ENCODE measurements at regions not wholly inside any gene's neighbourhood (a gene's known extent, or its start where the extent isn't known, plus 50 kb on each side); places are given as distances from the start of the nearest gene placed in this dataset.

DNA sequence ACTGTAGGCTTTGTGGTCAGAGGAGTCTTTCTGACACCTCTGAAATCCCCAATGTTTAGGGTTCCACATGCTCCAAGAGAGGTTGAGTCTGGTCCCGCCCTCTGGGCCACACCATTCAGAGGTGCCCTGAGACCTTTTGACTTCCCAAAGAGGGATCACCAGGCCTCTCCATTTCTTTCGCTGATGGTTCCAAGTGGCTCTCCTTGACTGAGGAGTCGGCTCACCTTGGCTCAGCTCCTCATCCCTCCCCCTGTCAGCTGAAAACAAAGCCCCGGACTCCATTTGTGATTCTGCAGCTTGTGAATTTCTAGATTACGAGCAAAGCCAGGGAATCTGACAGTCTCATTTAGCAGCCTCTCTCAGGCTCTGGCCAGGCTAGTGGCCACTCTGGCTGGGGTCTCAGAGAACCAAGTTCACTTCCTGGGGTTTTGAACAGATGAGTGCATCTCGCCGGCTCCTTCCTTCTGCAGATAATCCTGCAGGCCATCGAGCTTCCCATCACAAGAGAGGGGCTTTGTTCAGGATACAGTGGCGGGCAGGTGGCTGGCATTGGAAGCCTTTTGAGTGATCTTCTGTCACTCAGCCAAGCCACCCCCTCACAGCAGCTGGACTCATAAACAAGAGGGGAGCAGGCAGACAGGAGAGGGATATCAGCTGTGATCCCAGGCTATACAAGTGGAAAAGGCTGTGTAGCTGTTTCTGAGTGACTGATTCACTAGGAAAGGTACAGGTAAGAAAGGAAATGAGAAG lies 102.9 kb downstream of the TRIM29 start:
- ATAC-seq (ENCODE audit: poor library complexity) (no peak), DNase-seq (no peak)
- intact Hi-C loops (cut with DNase I), result no loop called here

DNA sequence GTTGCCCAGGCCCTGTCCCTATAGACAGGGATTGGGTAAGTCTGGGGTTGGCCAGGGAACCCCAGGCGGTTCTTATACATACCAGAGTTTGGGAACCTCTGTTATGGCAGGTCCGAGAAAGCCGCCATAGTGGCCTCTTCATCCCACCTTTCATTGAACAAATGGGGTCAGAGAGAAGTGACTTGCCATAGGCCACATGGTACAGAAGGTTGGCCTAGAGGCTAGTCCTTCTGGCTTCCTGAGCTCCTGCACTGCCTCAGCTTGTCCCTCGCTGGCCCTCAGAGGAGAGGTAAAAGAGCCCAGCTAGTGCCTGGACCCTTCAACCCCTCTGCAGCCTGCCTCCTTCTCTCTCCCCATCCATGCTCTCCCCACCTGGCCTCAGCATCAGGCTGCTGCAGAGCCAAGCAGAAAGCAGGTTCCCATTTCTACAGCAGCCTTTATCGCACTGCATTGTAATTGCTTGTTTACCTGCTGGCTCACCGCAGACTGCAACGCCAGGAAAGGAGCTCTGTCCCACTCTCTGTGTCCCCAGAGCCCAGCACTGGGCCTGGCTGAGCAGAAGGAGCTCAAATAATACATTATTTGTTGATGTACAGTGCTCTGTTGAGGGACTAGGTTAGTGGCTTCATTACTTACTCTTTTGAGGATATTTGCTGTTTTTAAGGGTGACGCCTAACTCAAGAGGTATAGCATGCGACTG lies 103.6 kb downstream of the TRIM29 start:
- ATAC-seq (ENCODE audit: poor library complexity) (no peak), DNase-seq (no peak)
- intact Hi-C loops (cut with DNase I), result no loop called here

DNA sequence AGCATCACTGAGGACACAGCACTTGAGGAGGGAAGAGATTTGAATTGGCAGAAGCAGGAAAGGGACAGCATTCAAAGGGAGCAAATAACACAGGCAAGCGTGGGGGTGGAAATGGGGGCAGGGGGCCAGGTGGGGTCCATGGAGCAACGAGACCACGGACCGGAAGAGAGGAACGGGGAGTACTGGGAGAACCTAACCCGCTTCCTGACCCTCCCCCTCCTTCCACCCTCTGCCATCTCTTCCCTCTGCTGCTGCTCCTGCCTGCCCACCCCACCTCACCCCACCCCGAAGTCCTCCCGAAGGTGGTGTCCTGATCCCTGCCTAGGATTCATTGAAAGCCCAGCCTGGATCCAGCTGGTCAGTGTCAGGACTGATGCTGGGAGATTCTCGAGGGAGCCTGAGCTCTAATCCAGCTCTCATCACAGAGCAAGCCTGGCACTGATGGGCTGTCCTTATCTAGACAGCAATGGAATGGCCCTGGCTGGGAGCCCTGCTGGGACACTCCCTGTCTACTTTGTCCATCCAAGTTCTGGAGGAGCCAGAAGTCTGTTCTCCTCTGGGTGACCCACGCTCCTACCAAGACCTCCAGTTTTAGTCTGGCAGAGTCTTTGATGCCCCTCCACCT lies 105.0 kb downstream of the TRIM29 start:
- peak; percentile 57 for DNase-seq
- peak; percentile 53 for ATAC-seq (ENCODE audit: poor library complexity)
- intact Hi-C loops (cut with DNase I), result no loop called here

DNA sequence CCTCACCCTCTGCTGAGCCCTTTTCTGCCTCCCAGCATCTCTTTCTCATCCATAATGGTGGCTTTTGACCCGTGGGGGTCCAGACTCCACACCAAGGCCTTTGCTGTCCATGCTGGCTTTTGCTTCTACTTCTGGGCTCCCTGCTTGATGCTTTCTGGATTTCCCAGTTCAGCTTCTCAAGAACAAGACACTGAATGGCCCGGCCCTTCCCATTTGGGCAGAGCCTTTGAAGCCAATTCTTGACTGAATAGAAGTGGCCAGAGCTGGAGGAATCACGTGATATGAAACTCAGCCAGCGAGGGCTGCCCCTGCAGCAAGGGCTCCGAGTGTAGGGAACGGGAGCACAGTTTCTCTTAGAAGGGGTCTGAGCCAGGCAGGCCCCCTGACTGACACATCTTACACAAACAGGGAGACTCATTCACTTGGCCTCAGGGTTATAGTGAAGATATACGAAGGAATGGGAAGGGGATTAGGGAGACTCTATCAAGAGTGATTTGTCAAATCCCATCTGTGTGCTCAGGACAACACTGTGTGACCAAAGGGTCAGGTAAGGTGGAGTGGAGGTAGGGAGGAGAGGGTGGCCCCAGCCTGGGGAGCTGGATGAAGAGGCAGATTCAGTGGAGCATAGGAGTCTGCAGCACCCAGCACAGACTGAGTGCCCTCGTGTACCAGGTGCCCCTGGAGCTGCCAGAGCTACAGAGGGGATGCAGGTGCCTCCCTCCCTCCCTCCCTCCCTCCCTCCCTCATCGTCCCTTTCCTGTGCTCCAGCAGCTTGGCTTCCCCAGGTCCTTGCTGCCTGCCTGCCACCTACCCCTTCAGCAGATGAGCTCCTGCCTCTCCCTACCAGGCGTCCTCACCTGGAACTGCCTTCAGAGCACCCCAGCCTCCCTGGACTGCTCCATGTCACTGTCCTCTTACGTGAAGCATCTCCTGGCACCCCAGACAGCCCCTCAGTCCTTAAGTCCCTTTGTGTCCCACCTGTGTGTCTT lies 106.0 kb downstream of the TRIM29 start:
- intact Hi-C loops (cut with DNase I), result no loop called here
- no peak for ATAC-seq (ENCODE audit: poor library complexity)
- no peak for DNase-seq

DNA sequence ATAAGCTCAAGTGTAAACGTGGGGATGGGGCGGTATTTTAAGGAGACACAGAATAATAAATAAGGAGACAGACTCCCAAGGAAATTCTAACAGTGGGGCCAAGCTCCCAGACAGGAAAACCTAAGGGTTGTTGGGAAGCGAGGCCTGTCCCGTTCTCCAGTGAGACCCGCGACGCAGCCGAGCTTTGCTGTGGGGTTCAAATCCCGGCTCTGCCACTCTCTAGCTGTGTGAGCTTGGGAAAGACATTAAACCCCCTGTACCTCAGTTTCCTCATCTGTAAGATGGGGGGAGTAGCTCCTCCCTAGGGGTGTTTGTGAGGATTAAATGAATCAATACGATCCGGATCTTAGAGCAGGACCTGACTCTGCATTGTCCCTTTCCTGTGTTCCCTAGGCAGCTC lies 106.8 kb downstream of the TRIM29 start:
- ATAC-seq (ENCODE audit: poor library complexity), result no peak
- DNase-seq, result no peak
- intact Hi-C loops (cut with DNase I), result no loop called here

DNA sequence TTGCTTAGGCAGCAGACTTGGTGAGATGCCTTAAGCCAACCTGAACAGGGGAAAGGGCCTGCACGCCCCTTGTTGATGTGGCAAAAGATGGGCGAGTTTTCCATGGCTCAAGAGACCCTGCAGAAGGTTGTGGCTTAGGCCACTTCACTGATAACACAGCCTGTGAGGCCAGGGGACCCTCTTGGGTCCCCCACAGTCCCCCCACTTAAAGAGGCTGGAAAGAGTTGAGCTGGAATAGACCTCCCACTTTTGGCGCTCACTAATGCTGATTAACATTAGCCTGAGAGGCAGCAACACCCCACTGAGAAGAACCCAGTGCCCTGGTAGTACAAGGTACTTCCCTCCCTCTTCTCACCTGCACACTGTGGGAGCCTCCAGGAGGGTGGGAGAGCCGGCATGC lies 107.5 kb downstream of the TRIM29 start:
- DNase-seq (no peak), ATAC-seq (ENCODE audit: poor library complexity) (no peak)

DNA sequence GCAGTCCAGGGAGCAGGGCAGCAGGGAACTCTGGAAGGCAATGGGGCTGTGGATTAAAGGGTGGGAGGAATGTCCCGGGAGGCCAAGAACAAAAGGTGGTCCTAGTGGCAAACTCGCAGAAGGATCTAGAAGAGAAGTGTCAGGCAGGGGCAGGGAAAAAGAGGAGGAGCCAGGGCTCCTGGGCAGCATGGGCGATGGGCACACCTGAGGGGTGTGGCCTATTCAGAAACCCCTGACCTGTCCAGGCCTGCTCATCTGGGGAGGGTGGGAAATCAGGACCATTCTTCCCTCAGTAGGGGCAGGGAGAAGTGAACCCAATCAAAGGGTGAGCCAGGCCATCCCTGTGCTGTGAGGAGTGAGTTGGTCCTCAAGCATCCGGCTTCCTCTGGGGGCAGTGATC lies 108.6 kb downstream of the TRIM29 start:
- no peak for DNase-seq
- ATAC-seq (ENCODE audit: poor library complexity), result no peak
- intact Hi-C loops (cut with DNase I), result no loop called here

More for the DNA sequence above, 107.5 kb downstream of the TRIM29 start:
- intact Hi-C loops (cut with DNase I), result no loop called here

DNA sequence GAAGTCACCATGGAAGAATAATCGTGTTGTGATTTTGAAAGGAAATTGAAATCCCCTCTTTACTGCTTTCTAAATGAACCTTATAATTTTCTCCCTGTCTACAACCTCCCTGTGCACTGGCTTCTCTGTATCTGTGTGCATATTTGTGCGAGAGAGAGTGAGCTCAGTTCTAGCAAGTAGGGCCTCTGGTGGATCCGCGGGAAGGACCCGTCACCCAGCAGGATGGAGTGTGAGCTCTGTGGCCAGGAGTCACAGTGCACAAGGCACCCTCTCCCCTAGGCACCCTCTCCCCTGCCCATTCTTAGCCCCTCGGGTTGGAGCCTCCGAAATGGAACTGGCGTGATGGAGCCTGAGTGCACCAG lies 109.0 kb downstream of the TRIM29 start:
- DNase-seq, result no peak
- ATAC-seq (ENCODE audit: poor library complexity), result no peak

DNA sequence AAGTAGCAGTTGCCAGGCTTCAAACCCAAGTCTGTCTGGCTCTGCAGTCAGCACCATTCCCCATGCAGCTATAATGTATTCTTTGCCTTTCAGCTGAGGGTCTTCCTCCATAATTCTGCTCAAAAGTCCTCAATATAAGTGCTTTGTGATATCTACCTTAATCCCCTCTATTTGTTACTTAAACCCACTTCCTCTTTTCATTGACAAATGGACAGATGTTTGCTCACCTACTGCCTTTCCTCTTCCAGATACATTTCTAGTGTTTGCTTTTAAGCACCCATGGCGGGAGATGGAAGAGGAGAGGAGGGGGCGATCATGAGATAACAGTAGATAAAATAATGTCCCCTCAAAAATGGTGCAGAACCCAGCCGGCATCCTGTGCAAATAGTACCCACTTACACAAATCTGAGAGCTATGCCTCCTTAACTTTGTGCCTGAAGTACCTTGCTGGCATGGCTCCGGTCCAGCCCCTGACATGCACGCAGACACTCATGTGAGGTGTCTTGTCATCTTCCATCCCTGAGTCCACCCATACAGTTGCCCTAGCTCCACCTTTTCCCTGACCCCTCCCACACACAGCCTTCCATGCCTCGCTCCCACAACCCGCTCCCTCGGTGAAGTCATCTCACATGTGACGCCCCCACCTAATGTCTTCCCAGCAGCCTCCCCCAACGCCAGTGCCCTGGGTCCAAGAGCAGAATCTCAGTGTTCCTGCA lies 109.6 kb downstream of the TRIM29 start:
- intact Hi-C loops (cut with DNase I), result no loop called here
- no peak for DNase-seq
- no peak for ATAC-seq (ENCODE audit: poor library complexity)

More for the DNA sequence above, 109.0 kb downstream of the TRIM29 start:
- intact Hi-C loops (cut with DNase I), result no loop called here

DNA sequence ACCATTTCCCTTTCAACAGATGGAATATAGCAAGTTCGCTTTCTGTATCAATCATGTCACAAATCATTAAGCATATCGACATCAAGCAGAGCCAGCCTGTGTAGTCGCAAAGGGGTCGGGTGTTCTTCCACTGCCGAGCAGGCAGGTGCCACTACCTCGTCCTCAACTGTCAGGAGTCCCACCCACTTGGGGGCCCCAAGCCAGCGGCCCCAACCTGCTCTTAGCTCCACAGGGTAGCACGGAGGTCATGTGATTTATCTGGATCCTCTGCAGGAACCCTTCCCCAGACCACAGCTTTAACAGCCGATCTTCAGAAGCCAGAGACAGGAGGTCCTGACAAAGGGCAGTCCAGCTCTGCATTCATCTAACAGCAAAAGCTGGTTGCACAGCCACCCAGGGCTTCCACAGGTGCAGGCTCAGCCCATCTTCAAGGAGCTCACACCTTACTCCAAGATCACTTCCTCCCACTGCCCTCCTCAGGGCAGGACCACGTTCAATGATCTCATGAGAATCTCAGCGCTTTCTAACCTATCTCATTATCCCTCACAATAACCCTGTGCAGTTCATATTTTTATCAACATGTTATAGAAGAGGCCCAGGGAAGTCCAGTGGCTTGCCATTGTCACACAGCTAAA lies 110.2 kb downstream of the TRIM29 start:
- DNase-seq, result no peak
- intact Hi-C loops (cut with DNase I), result no loop called here
- ATAC-seq (ENCODE audit: poor library complexity), result no peak

DNA sequence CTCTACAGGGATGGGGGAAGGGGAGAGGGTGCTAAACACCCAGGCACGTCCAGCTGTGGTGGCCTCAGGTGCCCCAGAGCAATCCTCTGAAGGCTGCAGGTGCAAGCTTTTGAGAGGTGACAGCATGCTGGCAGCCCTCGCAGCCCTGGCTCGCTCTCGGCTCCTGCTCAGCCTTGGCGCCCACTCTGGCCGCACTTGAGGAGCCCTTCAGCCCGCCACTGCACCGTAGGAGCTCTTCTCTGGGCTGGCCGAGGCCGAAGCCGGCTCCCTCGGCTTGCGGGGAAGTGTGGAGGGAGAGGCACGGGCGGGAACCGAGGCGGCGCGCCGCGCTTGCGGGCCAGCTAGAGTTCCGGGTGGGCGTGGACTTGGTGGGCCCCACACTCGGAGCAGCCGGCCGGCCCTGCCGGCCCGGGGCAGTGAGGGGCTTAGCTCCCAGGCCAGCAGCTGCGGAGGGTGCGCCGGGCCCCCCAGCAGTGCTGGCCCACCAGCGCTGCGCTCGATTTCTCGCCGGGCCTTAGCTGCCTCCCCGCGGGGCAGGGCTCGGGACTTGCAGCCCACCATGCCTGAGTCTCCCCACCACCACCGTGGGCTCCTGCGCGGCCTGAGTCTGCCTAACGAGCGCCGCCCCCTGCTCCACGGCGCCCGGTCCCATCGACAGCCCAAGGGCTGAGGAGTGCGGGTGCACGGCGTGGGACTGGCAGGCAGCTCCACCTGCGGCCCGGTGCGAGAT lies 112.1 kb downstream of the TRIM29 start:
- intact Hi-C loops (cut with DNase I), result no loop called here
- ATAC-seq (ENCODE audit: poor library complexity) (no peak), DNase-seq (no peak)

DNA sequence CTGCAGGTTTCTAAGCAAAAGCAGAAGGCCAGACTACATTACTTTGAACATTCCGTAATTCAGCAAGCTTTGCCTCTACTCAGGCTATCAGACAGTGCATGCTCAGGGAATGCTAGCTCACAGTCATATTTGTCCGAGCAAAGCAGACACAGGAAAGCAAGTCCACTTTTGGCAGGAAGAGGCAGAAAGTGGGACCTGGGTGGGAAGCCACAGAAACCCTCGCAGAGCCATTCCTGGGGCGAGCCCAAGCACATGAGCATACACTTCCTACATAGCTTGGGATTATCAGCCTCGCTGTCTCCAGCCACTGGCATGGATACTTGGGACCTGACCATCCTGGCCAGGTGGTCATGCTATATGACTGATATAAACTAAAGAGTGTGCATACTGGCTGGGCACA lies 113.3 kb downstream of the TRIM29 start:
- ATAC-seq (ENCODE audit: poor library complexity) (no peak), DNase-seq (no peak)
- intact Hi-C loops (cut with DNase I), result no loop called here

DNA sequence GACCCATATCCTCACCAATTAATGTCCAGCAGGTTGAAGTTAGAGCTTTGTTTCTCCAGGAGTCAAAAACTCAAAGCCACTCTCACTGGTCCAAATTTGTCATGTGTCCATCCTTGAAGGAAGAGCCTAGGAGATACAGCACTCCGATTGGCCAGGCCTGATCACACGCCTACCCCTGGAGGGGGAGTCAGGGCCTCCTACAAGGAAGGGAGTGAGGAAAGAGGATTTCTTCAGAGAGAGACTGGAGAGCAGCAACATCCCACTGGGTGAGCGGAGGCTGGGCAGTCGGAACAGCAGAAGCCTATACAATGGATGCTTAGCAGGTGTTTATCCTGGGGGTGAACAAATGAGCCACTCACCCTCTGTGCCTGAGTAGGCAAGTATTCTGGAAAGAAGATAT lies 113.9 kb downstream of the TRIM29 start:
- DNase-seq (no peak), ATAC-seq (ENCODE audit: poor library complexity) (no peak)
- intact Hi-C loops (cut with DNase I), result no loop called here

DNA sequence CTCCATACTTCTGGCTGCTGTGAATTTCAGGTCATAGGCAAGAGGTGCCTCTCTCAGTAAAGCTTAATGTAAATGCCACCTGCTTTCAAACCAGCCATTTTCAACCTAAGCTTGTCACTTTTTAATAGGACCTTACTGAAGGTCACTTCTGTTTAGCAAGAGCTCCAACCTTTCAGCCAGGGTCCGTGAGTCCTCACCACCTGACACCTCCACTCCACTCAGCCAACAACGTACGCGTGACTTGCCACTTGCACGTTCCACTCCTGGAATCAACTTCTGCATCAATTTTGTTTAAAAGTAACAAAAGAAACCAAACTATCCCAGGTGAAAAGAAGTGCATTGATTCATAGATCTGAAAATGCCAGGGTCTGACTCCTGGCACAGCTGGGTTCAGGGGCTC lies 114.4 kb downstream of the TRIM29 start:
- intact Hi-C loops (cut with DNase I), result no loop called here
- no peak for ATAC-seq (ENCODE audit: poor library complexity)
- no peak for DNase-seq

DNA sequence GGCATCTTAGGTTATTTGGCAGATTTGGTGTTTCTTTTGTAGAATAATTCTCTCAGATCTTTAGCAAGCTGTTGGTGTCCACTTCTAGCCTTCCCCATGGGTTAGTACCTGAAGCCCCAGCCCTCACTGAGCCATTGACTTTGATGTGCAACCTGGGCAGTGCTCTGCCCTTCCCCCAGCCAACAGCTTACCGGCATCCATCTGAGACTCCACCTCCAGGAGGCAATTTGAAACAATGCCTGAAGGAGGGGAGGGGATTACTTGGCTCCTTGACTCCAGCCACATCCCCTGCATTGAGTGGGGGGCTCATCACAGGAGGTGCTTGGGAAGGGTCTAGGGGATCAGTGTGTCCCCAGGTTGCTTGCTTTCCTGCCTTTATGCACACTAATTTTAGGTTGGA lies 114.8 kb downstream of the TRIM29 start:
- ATAC-seq (ENCODE audit: poor library complexity) (no peak), DNase-seq (no peak)
- intact Hi-C loops (cut with DNase I), result no loop called here

DNA sequence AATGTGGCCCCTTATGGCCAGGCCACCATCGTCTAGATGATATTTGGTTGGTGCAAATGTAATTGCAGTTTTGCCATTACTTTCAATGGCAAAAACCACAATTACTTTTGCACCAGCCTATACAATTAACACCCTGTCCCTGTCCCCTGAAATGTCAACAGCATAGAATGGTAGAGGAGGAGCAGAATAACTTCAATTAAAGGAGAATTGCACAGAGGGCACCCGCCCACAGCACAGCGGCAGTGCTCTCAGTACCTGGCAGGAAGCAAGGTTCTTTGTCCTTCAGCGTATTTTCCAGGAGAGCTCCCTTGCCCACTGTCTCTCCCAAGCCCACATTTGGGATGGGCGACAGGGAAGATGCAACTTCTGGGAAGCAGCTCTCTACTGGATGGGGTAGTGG lies 115.3 kb downstream of the TRIM29 start:
- no peak for DNase-seq
- ATAC-seq (ENCODE audit: poor library complexity), result no peak
- intact Hi-C loops (cut with DNase I), result no loop called here

DNA sequence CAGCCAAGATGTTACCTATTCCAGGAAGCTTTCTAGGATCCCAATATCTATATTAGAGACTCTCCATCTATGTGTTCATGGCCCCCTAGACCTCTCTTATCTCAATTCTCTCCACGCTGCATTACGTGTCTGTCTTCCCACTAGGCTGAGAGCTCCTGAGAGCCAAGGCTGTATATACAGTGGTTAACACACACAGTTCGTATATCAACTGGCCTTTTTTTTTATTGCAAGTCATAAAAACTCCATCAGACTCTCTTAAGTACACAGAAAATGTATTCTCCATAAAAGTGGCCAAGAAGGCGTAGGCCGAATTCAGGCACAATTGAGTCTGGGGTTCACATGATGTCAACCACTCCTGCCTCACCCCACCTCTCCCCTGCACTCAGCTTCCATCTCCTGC lies 115.9 kb downstream of the TRIM29 start:
- DNase-seq, result no peak
- intact Hi-C loops (cut with DNase I), result no loop called here
- ATAC-seq (ENCODE audit: poor library complexity), result no peak
